GM13977 (cell line): ENCODE measurements at regions not wholly inside any gene's neighbourhood (a gene's known extent, or its start where the extent isn't known, plus 50 kb on each side); places are given as distances from the start of the nearest gene placed in this dataset.

Experiments used
- DNase-seq: peaks from one replicate; pipeline ENCODE4 v3.0.0; 2012; ENCODE audit warnings: low spot score
- CTCF ChIP-seq: IDR thresholded peaks from 2 replicates; pipeline ENCODE4 v1.5.1; 2012; ENCODE audit warnings: mild to moderate bottlenecking, control low read depth; ENCODE audit not compliant: insufficient read depth; ENCODE audit errors: extremely low read depth, missing control alignments
- in situ Hi-C: fragments of 300-500 bp; cut with MboI; formaldehyde crosslinking; loops from one replicate; pipeline ENCODE4 v1.12.0; 2022; ENCODE audit warnings: low sequenced_read_pairs, low pct_unique_long_range_greater_than_20kb, mixed read lengths, inconsistent platforms; ENCODE audit not compliant: unreplicated experiment

GRCh38 chr11:114912826-114913225, 234.5 kb downstream of the NXPE2 start:
- in situ Hi-C loops: no loop called here
- TF ChIP-seq CTCF: no peak
- DNase-seq: peak; percentile 21

DNA sequence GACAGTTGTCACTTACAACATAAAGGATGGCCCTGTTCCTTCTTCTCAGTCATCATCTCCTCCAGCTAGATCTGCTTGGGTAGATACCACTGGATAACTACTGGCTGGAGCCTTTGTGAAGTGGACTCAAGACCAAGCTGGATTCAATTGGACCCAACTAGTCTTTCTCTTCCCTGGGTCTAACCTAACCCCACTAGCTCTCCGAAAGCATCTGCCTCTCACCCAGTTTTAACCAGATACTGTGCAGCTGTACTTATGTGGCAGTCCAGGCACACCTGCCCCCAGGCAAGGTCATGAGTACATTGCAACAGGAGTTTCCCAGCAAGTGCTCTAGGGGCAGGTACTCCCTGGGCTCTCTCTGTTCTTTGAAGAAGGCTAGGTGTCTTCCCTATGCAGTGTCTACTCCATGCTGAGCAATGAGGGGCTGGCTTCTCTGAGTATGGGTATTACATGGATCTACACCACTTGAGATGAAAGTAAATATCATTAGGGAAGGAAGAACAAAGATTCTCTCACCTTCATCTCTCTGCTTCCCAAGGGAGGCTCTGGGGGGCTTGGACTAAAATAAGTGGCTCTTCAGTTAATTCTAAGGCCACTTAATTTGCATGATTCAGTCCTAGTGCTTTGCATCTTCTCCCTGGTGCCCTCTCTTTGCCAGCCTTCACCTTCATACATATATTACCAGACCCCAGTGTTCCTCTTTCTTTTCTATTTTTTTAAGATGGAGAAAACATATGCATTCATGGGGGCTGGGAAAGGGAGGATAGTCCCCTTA, 236.1 kb downstream of the NXPE2 start:
- DNase-seq: no peak
- no peak for TF ChIP-seq CTCF
- in situ Hi-C loops: no loop called here

DNA sequence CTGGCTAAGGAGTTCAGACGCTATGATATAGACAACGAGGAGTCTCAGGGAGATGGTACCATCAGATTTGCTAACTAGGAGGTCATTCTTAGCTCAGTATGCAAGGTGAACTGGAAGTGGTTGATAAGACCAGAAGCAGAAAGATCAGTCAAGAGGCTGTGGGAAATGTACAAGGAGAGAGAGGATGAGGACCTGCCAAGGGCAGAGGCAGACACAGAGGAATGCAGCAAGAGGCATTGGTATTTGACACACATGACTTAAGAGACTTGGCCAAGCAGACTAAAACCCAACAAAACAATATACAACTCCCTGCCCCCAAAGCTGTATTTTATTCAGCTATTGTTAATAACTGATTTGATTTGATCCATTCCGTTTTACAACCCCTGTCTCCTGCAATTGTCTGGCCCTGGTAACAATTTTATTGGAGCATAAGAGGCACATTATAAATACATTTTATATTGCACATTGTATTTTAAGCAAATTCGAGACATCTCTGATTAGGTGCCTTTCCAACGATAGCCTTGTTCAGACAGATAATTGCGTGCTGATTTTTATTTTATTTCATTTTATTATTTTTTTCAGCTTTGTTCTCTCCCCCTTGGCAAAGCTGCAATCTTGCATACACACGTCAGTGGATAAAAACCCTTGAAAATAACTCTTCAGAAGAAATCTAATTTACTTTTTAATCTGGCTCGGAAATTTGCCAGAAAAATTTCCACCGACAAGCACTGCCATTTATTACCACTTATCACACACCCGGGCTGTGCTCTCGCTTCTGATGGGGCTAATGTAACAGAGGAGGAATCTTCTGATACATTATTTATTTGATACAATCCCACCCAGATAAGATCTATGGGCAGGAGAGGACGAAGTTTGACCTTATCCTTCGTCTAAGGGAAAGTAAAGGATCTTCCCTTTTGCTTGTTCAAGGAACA, 237.8 kb downstream of the NXPE2 start:
- no peak for DNase-seq
- no peak for TF ChIP-seq CTCF
- in situ Hi-C loops: no loop called here

DNA sequence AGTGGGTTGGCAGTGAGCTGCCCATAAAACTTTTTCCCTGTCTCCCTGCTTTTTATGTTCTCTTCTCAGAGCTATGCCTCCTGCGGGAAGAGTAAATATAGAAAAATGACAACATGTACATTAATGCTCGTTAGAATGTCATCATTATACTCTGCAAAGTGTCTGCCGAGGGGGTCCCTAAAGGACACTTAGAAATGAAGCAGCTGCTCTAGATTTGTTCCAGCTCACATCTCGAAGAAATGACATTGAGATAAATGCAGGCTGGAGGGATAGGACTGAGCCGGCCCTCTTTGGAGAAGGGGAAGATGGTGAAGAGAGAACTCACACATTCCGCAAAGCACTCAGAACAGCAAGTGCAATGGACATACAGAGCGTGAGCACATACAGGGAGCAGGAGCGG, 240.0 kb downstream of the NXPE2 start:
- in situ Hi-C loops: no loop called here
- DNase-seq: no peak
- TF ChIP-seq CTCF: no peak

DNA sequence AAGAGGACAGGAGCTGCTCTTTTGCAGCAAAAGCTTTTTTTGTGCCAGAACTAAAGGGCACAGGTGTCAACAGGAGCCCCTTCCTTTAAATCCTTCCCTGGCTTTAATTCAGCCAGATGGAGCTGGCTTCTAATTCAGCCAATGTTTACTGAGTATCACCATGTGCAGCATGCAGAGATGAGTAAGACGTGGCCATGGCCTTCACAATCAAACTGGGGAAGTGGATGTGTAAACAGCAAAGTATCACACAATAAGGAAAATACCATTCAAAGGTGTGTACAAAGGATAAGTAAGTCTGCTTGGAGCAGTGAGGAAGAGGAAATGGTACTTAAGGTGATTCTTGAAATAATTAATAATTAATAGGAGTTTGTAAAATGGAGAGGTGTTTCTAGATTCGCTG, 243.4 kb downstream of the NXPE2 start:
- in situ Hi-C loops: no loop called here
- no peak for DNase-seq
- TF ChIP-seq CTCF: no peak

GRCh38 chr11:114924042-114924441, 245.7 kb downstream of the NXPE2 start:
- no peak for TF ChIP-seq CTCF
- DNase-seq: no peak
- in situ Hi-C loops: no loop called here
